ENCODE measurements at regions not wholly inside any gene's neighbourhood (a gene's known extent, or its start where the extent isn't known, plus 50 kb on each side); places are given as distances from the start of the nearest gene placed in this dataset.
A peak's percentile ranks its signal among the peaks of the same experiment; 100 is the strongest.

DNA sequence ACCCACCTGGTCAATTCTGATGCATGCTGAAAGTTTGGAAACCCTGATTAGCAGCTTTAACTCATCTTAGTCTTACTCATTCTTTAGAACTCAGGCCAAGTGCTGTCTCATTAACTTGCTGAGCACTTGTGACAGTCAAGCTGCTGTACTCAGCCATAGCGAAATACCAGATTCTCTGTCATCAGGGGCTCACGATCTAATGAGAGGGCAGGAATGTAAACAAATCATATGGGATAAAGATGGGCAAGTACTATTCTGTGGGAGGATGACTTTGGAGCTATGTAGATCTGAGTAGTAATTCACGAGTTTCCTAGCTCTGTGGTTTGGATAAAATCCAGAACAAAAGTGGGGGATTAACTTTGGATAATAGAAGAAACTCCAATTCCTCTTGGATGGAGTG is 376.6 kb downstream of the HRH4 start:
- in situ Hi-C loops (cut with MboI; ENCODE audit: low pct_unique_long_range_greater_than_20kb, low sequenced_read_pairs) = no loop called here
- DNase-seq = no peak

- in situ Hi-C loops (cut with MboI; ENCODE audit: low pct_unique_long_range_greater_than_20kb, low sequenced_read_pairs) = no loop called here
- no peak for DNase-seq
Observed at GRCh38 chr18:24840051-24840450, 379.6 kb downstream of the HRH4 start.

- in situ Hi-C loops (cut with MboI; ENCODE audit: low pct_unique_long_range_greater_than_20kb, low sequenced_read_pairs) = no loop called here
Observed at GRCh38 chr18:24840640-24841039, 380.2 kb downstream of the HRH4 start.

DNA sequence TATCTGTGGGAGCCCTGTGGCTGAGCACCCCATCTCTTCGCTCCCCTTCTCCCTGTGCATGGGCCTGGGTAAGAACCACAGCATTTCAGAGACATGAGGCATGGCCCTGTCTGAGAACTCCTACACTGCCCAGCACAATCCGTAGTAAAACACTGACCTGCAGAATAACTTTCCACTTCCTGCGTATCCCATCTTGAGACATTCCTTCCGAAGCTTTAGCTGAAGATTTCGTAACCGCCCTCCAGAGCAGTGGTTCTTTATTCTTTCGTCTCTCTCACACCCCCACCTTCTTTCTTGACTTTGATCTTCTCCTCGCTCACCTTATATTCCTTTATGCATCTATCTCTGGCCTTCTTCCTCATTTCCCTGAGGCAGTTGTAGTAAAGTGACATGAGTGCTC is 381.1 kb downstream of the HRH4 start:
- in situ Hi-C loops (cut with MboI; ENCODE audit: low pct_unique_long_range_greater_than_20kb, low sequenced_read_pairs) = no loop called here
- DNase-seq = no peak

More at GRCh38 chr18:24840640-24841039, 380.2 kb downstream of the HRH4 start:
- no peak for DNase-seq

DNA sequence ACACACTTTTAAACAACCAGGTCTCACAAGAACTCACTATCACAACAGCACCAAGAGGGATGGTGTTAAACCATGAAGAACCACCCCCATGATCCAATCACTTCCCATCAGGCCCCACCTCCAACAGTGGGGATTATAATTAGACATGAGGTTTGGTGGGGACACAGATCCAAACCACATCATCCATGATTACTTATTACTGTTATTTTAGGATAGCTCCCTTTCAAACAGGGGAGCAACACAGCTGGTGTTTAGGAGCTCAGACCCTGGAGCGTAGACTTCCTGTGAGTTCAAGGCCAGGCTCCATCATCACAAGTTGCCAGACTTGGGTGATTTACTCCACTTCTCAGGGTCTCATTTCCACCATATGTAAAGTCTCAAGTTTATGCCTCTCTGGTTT is 382.7 kb downstream of the HRH4 start:
- DNase-seq = no peak
- in situ Hi-C loops (cut with MboI; ENCODE audit: low pct_unique_long_range_greater_than_20kb, low sequenced_read_pairs) = no loop called here

GRCh38 chr18:24846138-24846537 is 385.7 kb downstream of the HRH4 start:
- in situ Hi-C loops (cut with MboI; ENCODE audit: low pct_unique_long_range_greater_than_20kb, low sequenced_read_pairs) = no loop called here
- DNase-seq = peak; percentile 67

- in situ Hi-C loops (cut with MboI; ENCODE audit: low pct_unique_long_range_greater_than_20kb, low sequenced_read_pairs) = no loop called here
- DNase-seq = no peak
Observed at GRCh38 chr18:24850532-24850931, 390.1 kb downstream of the HRH4 start.

GRCh38 chr18:24853076-24853475 is 392.6 kb downstream of the HRH4 start:
- no peak for DNase-seq

DNA sequence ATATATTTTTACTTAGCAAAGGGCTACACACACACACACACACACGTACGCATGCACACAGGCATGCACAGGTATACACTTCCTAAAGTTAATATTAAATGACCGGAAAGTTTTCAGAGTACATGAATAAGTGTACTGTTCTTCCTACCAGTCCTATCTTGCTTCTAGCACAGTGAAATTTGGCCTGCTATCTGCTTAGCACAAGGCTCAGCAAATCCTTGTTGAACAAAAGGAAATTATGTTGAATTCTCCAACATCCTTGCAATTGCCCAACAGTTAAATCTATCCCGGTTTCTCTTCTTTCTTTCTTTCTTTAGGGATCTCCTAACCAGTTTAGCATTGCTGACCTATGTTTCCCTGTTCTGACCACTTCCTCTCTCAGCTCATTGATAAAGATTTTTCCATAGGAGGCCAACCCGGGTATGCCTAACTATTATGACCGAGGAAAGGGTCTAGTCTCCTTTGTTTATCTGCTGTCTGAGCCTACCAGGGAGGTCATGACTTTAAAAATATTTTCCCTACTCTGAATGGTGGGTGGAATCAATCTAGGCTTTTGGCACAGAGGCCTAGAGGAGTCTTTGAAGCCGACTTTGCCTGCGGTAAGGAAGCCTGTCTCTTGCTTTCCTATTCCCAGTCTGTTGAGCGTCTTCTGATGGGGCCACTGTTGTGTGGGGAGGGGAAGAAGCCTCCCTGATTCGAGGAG is 400.7 kb downstream of the HRH4 start:
- in situ Hi-C loops (cut with MboI; ENCODE audit: low pct_unique_long_range_greater_than_20kb, low sequenced_read_pairs) = no loop called here
- no peak for DNase-seq

More at GRCh38 chr18:24853076-24853475, 392.6 kb downstream of the HRH4 start:
- in situ Hi-C loops (cut with MboI; ENCODE audit: low pct_unique_long_range_greater_than_20kb, low sequenced_read_pairs) = no loop called here

GRCh38 chr18:24862201-24862816 is 401.9 kb downstream of the HRH4 start:
- in situ Hi-C loops (cut with MboI; ENCODE audit: low pct_unique_long_range_greater_than_20kb, low sequenced_read_pairs) = no loop called here
- no peak for DNase-seq

- in situ Hi-C loops (cut with MboI; ENCODE audit: low pct_unique_long_range_greater_than_20kb, low sequenced_read_pairs) = no loop called here
- no peak for DNase-seq
Observed at GRCh38 chr18:24868311-24868710, 407.9 kb downstream of the HRH4 start.

- in situ Hi-C loops (cut with MboI; ENCODE audit: low pct_unique_long_range_greater_than_20kb, low sequenced_read_pairs) = no loop called here
- no peak for DNase-seq
Observed at GRCh38 chr18:24868760-24869237, 408.4 kb downstream of the HRH4 start.

DNA sequence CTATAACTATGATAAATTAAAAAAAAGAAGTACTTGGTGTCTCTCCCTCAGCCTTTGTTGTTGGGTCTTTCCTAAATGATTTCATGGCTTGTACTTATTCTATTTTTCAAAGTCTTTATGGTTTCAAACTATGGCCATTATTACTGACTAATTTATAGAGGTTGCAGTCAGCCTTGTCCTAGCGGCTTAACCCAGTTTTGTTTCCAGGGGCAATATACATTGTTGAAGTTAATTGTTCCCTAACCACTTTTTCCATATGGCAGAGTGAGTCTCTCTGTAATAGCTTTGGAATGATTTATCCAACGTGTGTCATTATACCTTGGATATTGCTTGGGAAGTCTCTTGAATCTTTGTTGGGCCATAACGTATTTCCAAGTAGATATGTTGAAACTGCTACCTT is 408.8 kb downstream of the HRH4 start:
- in situ Hi-C loops (cut with MboI; ENCODE audit: low pct_unique_long_range_greater_than_20kb, low sequenced_read_pairs) = no loop called here
- no peak for DNase-seq

GRCh38 chr18:24875286-24875685 is 414.8 kb downstream of the HRH4 start:
- in situ Hi-C loops (cut with MboI; ENCODE audit: low pct_unique_long_range_greater_than_20kb, low sequenced_read_pairs) = no loop called here
- DNase-seq = no peak

GRCh38 chr18:24875777-24876176 is 415.3 kb downstream of the HRH4 start:
- in situ Hi-C loops (cut with MboI; ENCODE audit: low pct_unique_long_range_greater_than_20kb, low sequenced_read_pairs) = no loop called here
- no peak for DNase-seq

- DNase-seq = no peak
- in situ Hi-C loops (cut with MboI; ENCODE audit: low pct_unique_long_range_greater_than_20kb, low sequenced_read_pairs) = no loop called here
Observed at GRCh38 chr18:24876266-24876665, 415.8 kb downstream of the HRH4 start.

GRCh38 chr18:24877066-24877465 is 416.6 kb downstream of the HRH4 start:
- in situ Hi-C loops (cut with MboI; ENCODE audit: low pct_unique_long_range_greater_than_20kb, low sequenced_read_pairs) = no loop called here
- no peak for DNase-seq

DNA sequence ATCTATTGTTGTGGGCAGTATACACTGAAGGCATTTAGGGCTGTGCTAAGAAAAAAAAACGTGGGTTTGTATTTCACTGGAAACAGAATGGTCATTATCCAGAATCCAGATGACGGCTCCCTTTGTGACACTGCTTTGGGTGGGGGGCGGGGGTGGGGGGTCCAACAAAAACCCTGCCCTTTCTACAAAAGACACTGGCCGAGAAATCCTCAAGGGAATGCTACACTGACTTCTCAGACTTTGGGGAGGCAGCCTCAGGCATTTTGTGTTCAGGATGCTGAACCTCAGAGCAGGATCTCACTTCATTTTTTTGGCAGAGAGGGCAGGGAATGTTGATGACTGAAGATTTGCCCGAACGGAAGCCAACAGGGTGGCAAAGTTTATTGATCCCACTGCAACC is 417.1 kb downstream of the HRH4 start:
- no peak for DNase-seq
- in situ Hi-C loops (cut with MboI; ENCODE audit: low pct_unique_long_range_greater_than_20kb, low sequenced_read_pairs) = no loop called here

GRCh38 chr18:24878289-24878688 is 417.9 kb downstream of the HRH4 start:
- in situ Hi-C loops (cut with MboI; ENCODE audit: low pct_unique_long_range_greater_than_20kb, low sequenced_read_pairs) = no loop called here
- peak; percentile 58 for DNase-seq

GRCh38 chr18:24885276-24885675 is 424.8 kb downstream of the HRH4 start:
- in situ Hi-C loops (cut with MboI; ENCODE audit: low pct_unique_long_range_greater_than_20kb, low sequenced_read_pairs) = no loop called here

GRCh38 chr18:24894880-24895279 is 434.4 kb downstream of the HRH4 start:
- in situ Hi-C loops (cut with MboI; ENCODE audit: low pct_unique_long_range_greater_than_20kb, low sequenced_read_pairs) = no loop called here
- DNase-seq = no peak

More at GRCh38 chr18:24885276-24885675, 424.8 kb downstream of the HRH4 start:
- DNase-seq = no peak

Measured in KBM-7 (cell line).